ENCODE measurements at regions not wholly inside any gene's neighbourhood (a gene's known extent, or its start where the extent isn't known, plus 50 kb on each side); places are given as distances from the start of the nearest gene placed in this dataset.

GRCh38 chr16:60246086-60246485, 1512.0 kb upstream of the GOT2 start:
- TF ChIP-seq NFXL1 (IDR thresholded peaks at IDR 0.05; ENCODE audit: borderline replicate concordance) (no peak), ESRRA (IDR thresholded peaks at IDR 0.05; ENCODE audit: low read length) (no peak), ZNF24 (IDR thresholded peaks at IDR 0.05) (no peak)
